ENCODE measurements at regions not wholly inside any gene's neighbourhood (a gene's known extent, or its start where the extent isn't known, plus 50 kb on each side); places are given as distances from the start of the nearest gene placed in this dataset.

DNA sequence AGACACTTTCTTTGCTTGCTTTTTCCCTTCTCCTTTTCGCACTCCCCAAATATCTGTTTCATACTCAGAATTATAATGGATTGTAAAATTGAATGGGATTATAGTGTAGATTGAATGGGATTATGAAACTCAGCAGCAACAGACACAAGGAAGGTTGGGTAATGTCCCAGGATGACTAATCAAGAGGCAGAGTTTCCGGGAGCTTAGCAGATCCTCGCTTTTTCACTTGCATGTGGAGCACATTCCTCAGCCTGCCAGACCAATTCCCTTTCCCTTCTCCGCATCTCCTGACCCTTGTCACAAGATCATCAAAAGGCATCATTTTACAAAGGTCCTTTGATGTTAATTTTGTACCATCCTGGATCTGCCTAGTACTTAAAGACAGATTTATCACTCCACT is 55.1 kb upstream of the SLC1A1 start:
- DNase-seq: peak; percentile 44

- DNase-seq: no peak
These were observed 56.9 kb upstream of the SLC1A1 start for GRCh38 chr9:4433379-4433778.

DNA sequence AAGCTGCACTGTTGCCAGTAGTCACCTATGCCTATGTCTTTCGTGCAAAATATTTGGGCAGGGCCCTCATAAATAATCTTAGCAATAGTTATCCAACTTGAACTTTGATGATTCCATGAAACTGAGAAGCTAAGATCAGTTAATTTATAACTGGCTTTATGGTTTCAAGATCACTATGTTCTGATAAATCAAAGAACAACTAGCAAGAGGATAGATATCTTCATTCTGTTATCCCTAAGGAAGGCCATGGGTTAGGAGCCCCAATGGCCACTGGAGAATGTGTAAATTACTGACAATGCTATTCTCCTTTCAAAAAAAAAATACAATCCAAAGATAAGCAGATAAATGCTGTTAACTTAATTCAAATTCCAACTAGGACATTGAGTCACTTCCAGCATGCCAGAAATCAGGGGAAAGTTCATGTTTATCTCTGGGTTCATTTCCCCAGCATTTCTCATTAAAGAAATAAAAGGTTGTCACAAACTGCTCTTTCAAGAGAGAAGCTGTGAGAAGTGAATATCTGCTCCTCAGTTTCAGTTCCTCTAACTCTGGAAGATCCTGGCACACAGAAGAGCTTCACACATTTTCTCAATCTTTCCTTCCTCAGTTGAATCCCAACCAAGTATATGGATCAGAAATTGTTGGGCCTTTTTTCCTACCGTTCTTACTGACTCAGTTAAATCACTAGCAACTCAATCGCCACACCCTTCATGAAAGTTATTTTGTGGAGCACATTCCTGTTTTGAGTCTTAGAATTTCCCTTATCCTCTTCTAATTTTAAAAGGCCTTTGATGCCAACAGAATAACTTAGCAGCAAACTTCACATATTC is 59.6 kb upstream of the SLC1A1 start:
- no peak for DNase-seq

- DNase-seq: no peak
These were observed 64.8 kb upstream of the SLC1A1 start for GRCh38 chr9:4425319-4426045.

GRCh38 chr9:4424891-4425290 is 65.4 kb upstream of the SLC1A1 start:
- DNase-seq: no peak

DNA sequence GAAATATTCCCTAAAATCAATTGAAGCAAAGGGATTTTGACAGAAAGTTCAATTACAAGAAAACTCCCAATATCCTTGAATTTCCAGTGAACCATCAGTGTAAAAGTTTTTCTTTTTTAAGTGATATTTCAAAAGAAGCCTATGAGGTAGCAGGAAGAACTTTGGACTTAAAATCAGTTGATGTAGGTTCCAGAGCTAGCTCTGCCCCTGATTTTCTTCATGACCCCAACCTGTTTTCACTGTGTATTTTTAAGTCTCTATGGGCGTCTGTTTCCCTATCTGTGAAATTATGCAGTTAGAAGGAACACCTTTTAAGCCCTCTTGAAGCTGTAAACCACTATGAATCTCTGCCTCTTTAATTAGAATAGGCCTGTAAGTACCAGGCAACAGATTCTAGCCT is 66.2 kb upstream of the SLC1A1 start:
- no peak for DNase-seq

- no peak for DNase-seq
These were observed 67.1 kb upstream of the SLC1A1 start for GRCh38 chr9:4423207-4423610.

- no peak for DNase-seq
These were observed 67.8 kb upstream of the SLC1A1 start for GRCh38 chr9:4422495-4422894.

GRCh38 chr9:4421847-4422246 is 68.4 kb upstream of the SLC1A1 start:
- DNase-seq: no peak

- DNase-seq: no peak
These were observed 69.9 kb upstream of the SLC1A1 start for GRCh38 chr9:4420351-4420750.

GRCh38 chr9:4417578-4418325 is 72.5 kb upstream of the SLC1A1 start:
- peak; percentile 43 for DNase-seq

DNA sequence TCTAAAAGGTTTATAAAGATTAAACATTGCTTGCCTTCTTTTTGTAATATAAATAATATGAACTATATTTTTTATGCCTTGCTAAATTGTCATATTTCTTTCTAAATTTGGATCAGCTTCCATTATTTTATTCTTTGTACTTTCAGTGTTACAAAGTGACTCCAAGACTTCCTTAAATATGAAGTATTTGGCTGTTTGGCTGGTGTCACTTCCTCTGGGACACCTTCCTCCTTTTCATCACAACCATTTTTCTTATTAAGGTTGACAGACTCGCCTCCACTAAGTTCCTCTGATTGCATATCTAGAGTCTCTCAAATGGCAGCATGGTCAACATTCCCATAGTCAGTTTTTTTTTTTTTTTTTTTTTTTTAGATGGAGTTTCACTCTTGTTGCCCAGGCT is 73.8 kb upstream of the SLC1A1 start:
- DNase-seq: no peak

- no peak for DNase-seq
These were observed 75.0 kb upstream of the SLC1A1 start for GRCh38 chr9:4415281-4415680.

DNA sequence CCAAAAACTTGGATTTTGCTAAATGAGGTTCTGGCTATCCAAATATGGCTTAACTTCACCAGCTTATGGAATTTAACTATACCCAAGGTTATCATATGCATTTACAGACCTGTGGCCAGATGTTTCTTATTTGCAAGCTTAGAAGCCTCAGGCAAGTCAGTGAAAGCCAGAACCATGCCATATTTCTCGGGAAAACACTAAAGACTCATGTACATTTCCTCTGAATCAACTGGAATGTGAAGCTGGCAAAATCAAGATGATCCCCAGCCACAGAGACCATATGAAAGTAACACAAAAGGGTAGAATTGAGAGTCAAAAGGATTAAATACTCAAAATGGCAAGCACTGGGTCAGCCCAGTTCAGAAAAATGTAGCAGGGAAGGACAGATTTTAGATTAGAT is 76.4 kb upstream of the SLC1A1 start:
- DNase-seq: peak; percentile 5

- no peak for DNase-seq
These were observed 86.1 kb upstream of the SLC1A1 start for GRCh38 chr9:4404156-4404555.

DNA sequence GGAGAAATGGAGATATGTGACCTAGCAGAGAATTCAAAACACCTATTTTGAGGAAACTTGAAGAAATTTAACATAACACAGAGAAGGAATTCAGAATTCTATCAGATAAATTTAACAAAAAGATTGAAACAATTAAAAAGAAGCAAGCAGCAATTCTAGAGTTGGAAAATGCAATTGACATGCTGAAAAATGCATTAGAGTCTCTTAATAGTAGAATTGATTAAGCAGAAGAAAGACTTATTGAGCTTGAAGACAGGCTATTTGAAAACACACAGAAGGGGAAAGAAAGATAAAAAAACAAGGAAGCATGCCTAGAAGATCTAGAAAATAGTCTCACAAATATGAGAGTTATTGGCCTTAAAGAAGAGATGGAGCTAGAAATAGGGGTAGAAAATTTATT is 87.8 kb upstream of the SLC1A1 start:
- no peak for DNase-seq

GRCh38 chr9:4400731-4401130 is 89.5 kb upstream of the SLC1A1 start:
- DNase-seq: no peak

GRCh38 chr9:4397917-4398316 is 92.4 kb upstream of the SLC1A1 start:
- DNase-seq: peak; percentile 66

DNA sequence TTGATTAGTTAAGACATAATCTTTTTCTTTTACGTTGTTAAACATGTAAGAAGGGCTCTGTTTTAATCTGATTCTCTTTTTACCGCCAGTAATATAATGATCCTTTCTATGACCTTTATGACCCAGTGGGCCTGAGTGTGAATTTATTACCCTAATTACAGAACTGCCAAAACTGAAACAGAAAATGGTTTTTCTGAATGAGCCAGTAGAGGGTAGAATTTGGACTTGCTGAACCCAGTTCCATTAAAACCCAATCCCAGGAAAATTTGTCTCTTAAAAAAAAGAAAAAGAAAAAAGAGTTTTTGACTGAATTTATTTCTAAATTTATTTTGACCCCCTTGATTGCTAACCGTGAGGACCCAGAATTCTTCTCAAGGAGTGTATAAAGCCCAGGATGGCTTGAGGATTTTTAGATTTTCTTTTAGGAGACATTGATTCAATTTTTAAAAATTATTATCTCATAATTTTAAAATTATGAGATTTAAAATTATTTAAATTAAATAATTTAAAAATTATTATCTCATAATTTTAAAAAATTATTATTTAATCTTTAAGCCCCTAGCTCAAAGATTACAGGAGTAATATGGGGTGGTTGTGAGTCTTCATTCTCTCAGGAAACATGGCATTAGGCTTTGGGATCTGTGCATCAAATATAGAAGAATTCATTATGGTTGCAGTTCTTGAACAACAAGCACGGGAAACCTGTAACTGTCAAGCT is 94.1 kb upstream of the GLIS3 start:
- DNase-seq: no peak

DNA sequence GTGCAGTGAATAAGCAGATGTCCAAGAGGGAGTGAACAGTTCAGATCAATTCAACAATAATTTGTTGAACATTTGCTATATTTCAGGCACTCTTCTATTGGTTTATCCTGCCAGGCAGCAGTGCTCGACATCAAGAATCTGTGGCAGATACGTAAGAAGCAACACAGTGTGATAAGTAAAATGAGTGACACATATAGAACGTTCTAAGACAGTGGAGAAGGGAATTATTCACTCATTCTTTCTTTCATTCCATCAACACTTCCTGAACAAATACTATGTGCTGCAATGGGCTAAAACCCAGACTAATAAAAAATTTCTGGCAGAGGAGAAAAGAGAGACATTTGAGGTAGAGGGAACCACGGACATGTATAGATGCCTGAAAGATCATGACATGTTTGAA is 89.9 kb upstream of the GLIS3 start:
- DNase-seq: peak; percentile 13

DNA sequence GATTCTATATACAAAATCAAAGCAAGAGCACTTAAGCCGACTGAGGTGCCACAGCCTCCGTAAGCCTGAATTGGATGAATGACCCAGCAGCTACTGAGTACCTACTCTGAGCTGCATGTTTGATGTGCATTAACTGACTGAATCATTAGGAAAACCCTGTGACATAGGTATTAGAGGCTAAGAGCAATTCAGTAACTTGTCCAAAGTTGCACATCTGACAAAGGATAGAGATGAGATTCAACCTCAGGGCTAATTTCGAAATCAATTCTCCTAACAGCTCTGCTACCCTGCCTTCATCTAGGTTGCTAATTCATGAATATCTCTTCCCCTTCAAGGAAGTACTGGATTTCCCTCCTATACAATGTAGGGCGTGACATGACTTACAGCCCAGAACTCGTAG is 89.1 kb upstream of the GLIS3 start:
- DNase-seq: no peak

DNA sequence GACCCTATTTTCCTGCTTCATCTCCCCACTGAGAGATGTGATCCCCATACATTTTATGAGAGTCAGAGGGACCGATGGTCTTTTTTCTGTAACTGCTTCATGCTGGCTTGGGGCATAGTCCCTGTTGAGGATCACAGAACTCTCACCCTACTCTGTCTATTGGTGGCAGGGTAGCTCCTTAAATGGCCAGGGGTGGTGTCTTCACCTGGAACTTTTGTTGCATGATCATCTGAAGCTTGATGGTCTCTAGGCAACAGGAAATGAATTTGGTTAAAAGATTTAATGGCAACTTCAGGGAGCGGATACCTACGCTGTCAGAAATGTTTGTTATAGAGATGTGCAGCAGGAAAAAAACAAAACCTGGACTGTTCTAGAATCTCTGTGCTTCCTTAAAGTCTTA is 87.0 kb upstream of the GLIS3 start:
- no peak for DNase-seq

DNA sequence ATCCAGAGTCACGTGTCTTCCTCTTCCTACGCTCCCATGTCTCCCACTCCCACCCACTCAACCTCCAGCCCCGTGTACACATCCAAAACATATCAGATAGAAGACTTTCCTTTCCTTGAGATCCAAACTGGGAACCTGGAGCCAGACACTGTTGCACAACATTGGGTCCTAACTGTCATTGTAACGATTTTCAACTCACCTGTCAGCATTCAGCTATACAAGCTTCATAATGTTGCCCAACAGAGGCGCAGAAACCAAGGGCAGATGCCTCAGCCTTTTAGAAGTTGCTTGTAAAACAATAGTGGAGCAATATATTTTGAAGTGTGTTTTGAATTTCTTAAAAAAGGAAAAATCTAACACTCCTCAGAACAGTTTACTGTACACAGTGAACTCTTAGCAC is 84.9 kb upstream of the GLIS3 start:
- no peak for DNase-seq

Data from fibroblast of skin of abdomen (primary cell).